ENCODE measurements at regions not wholly inside any gene's neighbourhood (a gene's known extent, or its start where the extent isn't known, plus 50 kb on each side); places are given as distances from the start of the nearest gene placed in this dataset.

DNA sequence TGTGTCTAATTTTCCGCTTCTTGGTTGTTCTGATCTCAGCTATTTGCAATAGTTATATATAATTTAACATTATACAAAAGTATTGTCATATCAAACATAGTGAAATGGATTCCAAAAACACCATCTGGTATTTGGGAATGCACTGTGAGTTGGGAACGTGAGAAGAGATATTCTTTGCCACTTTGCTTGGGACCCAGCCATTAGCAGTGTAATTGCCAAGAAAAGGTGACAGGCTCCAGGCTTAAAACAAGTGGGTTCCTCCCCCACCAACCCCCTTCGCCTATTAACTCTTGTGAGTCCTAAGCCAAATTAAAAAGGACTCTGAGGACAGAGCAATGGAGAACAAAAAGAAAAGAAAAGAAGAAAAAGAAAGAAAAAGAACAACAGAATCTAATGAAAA, 186.7 kb upstream of the NFIA start:
- Histone ChIP-seq H3K9me3 (no peaks in the 10 kb centered on the region), H3K4me3 (ENCODE audit: low read depth in 1 of 2, low read length in 1 of 2) (no peak overlapping the region), H3K36me3 (no peaks in the 10 kb centered on the region), H3K27ac (no peak overlapping the region), H3K4me1 (ENCODE audit: control insufficient read depth in 1 of 2, insufficient read depth in 1 of 2, low read depth in 1 of 2, low read length in 1 of 2) (no peaks in the 10 kb centered on the region), H3K27me3 (no peaks in the 10 kb centered on the region)
- TF ChIP-seq, protein P1, sequence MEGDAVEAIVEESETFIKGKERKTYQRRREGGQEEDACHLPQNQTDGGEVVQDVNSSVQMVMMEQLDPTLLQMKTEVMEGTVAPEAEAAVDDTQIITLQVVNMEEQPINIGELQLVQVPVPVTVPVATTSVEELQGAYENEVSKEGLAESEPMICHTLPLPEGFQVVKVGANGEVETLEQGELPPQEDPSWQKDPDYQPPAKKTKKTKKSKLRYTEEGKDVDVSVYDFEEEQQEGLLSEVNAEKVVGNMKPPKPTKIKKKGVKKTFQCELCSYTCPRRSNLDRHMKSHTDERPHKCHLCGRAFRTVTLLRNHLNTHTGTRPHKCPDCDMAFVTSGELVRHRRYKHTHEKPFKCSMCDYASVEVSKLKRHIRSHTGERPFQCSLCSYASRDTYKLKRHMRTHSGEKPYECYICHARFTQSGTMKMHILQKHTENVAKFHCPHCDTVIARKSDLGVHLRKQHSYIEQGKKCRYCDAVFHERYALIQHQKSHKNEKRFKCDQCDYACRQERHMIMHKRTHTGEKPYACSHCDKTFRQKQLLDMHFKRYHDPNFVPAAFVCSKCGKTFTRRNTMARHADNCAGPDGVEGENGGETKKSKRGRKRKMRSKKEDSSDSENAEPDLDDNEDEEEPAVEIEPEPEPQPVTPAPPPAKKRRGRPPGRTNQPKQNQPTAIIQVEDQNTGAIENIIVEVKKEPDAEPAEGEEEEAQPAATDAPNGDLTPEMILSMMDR (IDR thresholded peaks at IDR 0.05): no peak

DNA sequence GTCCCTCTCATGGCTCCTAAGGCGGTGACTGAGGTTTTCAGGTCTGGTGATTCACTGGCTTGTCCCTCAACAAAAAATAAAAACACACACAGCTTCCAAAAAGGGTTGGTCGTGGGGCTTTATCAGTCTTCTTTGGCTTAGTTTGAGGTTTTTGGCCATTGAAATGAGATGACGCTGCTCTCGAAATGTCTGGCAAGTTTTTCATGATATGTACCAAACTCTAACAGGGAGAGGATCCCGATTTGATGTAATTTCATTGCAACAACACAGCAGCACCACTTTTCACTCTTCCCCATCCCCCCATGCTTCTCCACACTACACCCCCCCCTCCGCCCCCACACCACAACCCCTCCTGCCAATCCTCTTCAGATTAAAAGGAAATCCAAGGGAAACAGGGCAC, 187.1 kb upstream of the NFIA start:
- H3K9me3 ChIP-seq: no peaks in the 10 kb centered on the region
- TF ChIP-seq, protein P1 (IDR thresholded peaks at IDR 0.05): no peak
- H3K27me3 ChIP-seq: no peaks in the 10 kb centered on the region
- H3K27ac ChIP-seq: no peak overlapping the region
- H3K4me3 ChIP-seq (ENCODE audit: low read depth in 1 of 2, low read length in 1 of 2): no peak overlapping the region
- H3K36me3 ChIP-seq: no peaks in the 10 kb centered on the region
- no peaks in the 10 kb centered on the region for H3K4me1 ChIP-seq (ENCODE audit: control insufficient read depth in 1 of 2, insufficient read depth in 1 of 2, low read depth in 1 of 2, low read length in 1 of 2)

DNA sequence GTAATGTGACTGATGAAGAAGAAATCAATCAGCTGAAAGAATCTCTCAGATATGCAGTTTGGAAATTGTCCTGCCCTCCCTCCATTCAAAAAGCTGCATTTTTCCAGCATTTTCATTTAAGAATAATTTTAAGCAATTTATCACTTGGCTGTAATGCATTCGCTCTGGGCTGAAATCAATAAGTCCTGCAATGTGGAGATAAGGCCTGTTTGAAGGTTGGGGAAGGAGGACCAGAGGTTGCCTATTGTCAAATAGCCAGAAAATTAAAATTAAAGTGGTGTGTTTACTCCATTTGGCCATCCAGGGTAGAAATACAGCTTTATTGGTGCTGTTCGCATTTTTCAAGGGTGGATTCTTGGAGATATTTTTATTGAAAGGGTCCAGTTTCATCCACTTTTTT, 187.6 kb upstream of the NFIA start:
- no peaks in the 10 kb centered on the region for H3K4me1 ChIP-seq (ENCODE audit: control insufficient read depth in 1 of 2, insufficient read depth in 1 of 2, low read depth in 1 of 2, low read length in 1 of 2)
- H3K36me3 ChIP-seq: no peaks in the 10 kb centered on the region
- H3K27ac ChIP-seq: no peak overlapping the region
- no peak overlapping the region for H3K4me3 ChIP-seq (ENCODE audit: low read depth in 1 of 2, low read length in 1 of 2)
- TF ChIP-seq, protein P1 (IDR thresholded peaks at IDR 0.05): no peak
- H3K9me3 ChIP-seq: no peaks in the 10 kb centered on the region
- no peaks in the 10 kb centered on the region for H3K27me3 ChIP-seq

DNA sequence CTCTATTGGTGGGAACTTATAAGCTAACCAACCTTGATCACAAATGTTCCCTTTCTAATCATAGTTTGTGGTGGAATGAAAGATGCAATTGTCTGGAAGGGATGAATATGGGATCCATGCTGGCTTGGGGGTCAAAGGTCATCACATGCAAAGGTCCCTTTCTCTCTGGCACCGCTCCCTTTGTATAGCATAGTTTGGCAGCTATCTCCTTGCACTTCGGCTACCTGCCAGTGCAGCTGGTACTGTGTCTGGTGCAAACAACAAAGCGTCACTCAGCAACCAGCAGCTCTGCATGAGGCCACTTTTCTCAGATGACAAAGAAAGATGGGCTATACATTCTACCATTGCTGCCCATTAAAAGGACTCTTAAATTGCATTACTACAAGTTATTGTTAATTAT, 188.2 kb upstream of the NFIA start:
- Histone ChIP-seq H3K4me3 (ENCODE audit: low read depth in 1 of 2, low read length in 1 of 2) (no peak overlapping the region), H3K4me1 (ENCODE audit: control insufficient read depth in 1 of 2, insufficient read depth in 1 of 2, low read depth in 1 of 2, low read length in 1 of 2) (no peaks in the 10 kb centered on the region)
- TF ChIP-seq, protein P1 (IDR thresholded peaks at IDR 0.05): no peak

DNA sequence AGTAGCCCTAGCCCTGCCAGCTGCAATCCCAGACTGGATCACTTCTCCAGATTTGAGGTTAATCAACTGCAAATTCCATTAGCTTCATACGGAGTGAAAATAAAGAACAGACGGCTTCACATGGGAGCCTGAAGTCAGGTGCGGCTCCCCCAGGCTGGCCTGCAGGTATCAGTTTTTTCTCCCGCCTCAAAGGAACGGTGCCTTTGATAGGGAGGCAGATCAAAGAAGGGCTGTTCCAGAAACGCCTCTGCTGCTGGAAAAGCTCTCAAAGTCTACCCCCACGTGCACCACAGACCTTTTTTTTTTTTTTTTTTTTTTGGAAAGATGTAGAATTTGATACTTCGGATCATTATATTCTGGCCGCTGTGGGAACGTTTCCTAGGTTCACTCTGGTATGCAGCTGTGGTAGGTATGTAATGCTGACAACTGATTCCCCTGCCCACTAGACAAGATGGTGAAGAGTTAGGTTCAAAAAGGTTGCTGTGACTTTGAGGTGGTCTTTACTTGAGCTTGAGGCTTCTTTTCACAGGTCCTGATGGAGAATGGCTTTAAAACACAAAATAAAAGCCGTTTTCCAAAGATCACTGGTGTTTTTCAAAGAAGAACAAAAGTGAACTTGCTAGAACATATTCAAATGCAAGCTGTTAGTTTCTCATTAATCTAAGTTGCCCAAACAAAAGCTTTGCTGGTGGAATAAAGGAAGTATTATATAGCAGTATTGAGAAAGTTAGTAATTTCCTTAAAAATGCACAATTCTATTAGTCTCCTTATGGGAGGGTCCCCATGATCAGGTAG, 189.0 kb upstream of the NFIA start:
- Histone ChIP-seq H3K4me1 (ENCODE audit: control insufficient read depth in 1 of 2, insufficient read depth in 1 of 2, low read depth in 1 of 2, low read length in 1 of 2) (no peaks in the 10 kb centered on the region), H3K9me3 (no peaks in the 10 kb centered on the region), H3K36me3 (no peaks in the 10 kb centered on the region), H3K27me3 (no peaks in the 10 kb centered on the region), H3K27ac (no peak overlapping the region), H3K4me3 (ENCODE audit: low read depth in 1 of 2, low read length in 1 of 2) (no peak overlapping the region)
- TF ChIP-seq, protein P1 (IDR thresholded peaks at IDR 0.05): no peak

More for the DNA sequence above, 188.2 kb upstream of the NFIA start:
- Histone ChIP-seq H3K36me3 (no peaks in the 10 kb centered on the region), H3K9me3 (no peaks in the 10 kb centered on the region), H3K27ac (no peak overlapping the region), H3K27me3 (no peaks in the 10 kb centered on the region)
